ENCODE measurements at regions not wholly inside any gene's neighbourhood (a gene's known extent, or its start where the extent isn't known, plus 50 kb on each side); places are given as distances from the start of the nearest gene placed in this dataset.
"Not testable (repeated sequence)": the region's sequence is repeated elsewhere in the genome, so short reads cannot be mapped to it uniquely, and the experiment has no call there.

DNA sequence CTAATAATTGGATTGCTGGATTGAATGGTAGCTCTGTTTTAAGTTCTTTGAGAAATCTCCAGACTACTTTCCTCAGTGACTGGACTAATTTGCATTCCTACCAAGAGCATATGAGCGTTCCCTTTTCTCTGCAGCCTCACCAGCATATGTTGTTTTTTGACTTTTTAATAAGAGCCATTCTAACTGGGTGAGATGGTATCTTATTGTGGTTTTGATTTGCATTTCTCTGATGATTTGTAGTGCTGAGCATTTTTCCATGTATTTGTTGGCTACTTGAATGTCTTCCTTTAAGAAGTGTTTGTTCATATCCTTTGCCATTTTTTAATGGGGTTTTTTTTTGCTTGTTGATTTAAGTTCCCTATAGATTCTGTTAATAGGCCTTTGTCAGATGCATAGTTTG lies 94.7 kb upstream of the AHI1 start:
- ATAC-seq (replicated peaks), result no peak
- H3K4me3 Mint-ChIP-seq, result no peak overlapping the region
- no peaks in the 10 kb centered on the region for H3K9me3 Mint-ChIP-seq
- H3K4me1 Mint-ChIP-seq, result no peaks in the 10 kb centered on the region
- no peaks in the 10 kb centered on the region for H3K27me3 Mint-ChIP-seq
- no peak overlapping the region for H3K27ac Mint-ChIP-seq
- H3K36me3 Mint-ChIP-seq (ENCODE audit: low read depth), result no peaks in the 10 kb centered on the region

DNA sequence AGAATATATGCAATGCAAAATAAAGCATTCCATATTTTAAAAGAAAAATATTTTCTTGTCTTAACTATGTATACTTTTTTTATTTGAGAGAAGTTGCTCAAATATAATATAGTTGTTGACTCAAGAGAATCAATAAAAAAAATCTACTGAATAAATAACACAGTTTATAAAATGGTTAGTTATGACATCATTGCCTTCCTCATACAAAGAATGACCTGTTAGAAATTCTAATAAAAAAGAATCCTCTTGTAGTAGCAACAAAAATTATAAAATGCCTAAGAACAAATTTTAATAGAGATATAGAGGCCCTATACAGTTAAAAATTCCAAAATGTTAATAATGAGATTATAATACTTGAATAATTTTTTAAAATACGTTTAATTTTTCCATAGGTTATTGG lies 96.5 kb upstream of the AHI1 start:
- ATAC-seq (replicated peaks), result no peak
- H3K27me3 Mint-ChIP-seq, result peaks cover 5% of the 10 kb centered on the region
- no peak overlapping the region for H3K4me3 Mint-ChIP-seq
- H3K9me3 Mint-ChIP-seq, result peaks cover 3% of the 10 kb centered on the region
- H3K27ac Mint-ChIP-seq, result no peak overlapping the region
- H3K4me1 Mint-ChIP-seq, result no peaks in the 10 kb centered on the region
- no peaks in the 10 kb centered on the region for H3K36me3 Mint-ChIP-seq (ENCODE audit: low read depth)

DNA sequence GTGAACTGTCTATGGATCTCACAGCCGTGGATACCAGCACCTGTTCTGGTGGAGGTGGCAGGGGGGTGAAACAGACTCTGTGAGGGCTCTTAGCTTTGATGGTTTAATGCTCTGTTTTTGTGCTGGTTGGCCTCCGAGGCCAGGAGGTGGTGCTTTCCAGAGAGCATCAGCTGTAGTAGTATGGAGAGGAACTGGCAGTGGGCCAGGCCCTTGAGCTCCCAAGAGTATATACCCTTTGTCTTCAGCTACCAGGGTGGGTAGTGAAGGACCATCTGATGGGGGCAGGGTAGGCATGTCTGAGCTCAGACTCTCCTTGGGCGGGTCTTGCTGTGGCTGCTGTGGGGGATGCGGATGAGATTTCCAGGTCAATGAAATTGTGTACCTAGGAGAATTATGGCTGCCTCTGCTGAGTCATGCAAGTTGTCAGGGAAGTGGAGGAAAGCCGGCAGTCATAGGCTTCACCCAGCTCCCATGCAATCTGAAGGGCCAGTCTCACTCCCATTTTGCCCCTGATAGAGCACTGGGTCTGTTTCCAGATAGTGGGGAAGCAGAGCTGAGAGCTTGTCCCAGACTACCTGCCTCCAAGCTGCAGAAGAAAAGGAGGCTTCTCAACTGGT lies 102.7 kb upstream of the AHI1 start:
- no peak for ATAC-seq (replicated peaks)
- Mint-ChIP-seq H3K27ac (no peak overlapping the region), H3K27me3 (peaks cover 5% of the 10 kb centered on the region), H3K9me3 (peaks cover 3% of the 10 kb centered on the region), H3K36me3 (ENCODE audit: low read depth) (no peaks in the 10 kb centered on the region), H3K4me1 (no peaks in the 10 kb centered on the region), H3K4me3 (no peak overlapping the region)

DNA sequence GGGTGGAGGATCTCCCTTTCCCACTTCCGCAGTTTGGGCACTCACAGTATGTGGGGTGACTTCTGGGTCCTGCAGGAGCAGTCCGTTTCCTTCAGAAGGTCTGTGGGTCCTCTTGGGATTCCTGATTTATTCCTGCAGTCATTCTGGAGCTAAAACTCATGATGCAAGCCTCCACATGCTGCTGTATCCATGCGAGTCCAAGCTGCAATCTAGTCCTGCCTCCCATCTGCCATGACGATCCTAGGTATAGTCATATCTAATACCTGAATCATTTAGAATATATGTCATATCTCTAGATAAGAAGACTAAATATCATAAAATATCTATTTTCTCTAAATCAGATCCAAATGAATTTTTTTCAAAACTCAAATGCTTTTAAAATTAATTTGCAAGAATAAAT lies 103.4 kb upstream of the AHI1 start:
- H3K36me3 Mint-ChIP-seq (ENCODE audit: low read depth), result no peaks in the 10 kb centered on the region
- H3K27me3 Mint-ChIP-seq, result peaks cover 5% of the 10 kb centered on the region
- H3K27ac Mint-ChIP-seq, result no peak overlapping the region
- H3K9me3 Mint-ChIP-seq, result peaks cover 3% of the 10 kb centered on the region
- ATAC-seq (replicated peaks), result no peak
- H3K4me3 Mint-ChIP-seq, result no peak overlapping the region
- H3K4me1 Mint-ChIP-seq, result no peaks in the 10 kb centered on the region

DNA sequence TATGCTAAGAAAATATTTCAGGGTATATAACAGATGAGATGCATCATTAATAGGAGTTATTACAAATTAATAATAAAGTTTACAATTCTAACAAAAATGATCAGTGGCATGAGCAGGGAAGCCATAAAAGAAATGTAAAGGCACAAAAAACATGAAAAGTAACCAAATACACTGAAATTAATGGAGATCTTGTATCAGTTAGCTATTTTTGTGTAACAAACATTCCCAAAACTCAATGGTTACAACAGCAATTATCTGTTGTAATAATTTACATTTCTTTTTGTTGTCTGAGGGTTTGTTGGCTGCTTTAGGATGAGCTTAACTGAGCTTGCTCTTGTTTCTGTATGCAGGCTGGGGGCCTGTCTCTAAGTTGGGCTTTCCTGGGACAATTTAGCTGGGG lies 104.3 kb upstream of the AHI1 start:
- Mint-ChIP-seq H3K4me3 (no peak overlapping the region), H3K36me3 (ENCODE audit: low read depth) (no peaks in the 10 kb centered on the region), H3K27me3 (peaks cover 5% of the 10 kb centered on the region), H3K4me1 (no peaks in the 10 kb centered on the region), H3K27ac (no peak overlapping the region), H3K9me3 (peaks cover 3% of the 10 kb centered on the region)
- ATAC-seq (replicated peaks), result no peak

DNA sequence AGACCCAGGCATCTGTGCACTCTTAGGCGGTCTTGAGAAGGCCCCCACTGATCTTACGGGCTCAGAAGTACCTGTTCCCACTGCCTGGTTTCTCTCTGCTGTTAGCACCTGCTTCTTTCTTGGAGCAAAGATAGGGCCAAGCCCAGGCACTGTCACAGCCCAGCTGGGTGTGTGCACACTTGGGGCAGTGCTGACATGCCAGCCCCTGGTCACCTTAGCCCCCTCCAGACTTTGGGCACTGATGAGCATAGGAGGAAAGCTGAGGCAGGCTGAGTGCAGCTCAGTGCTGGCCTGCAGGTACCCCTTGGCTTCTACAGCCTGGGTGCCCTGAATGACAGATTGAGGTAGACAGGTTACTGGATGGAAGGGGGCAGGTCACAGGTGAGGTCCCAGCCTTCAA lies 105.7 kb upstream of the AHI1 start:
- no peaks in the 10 kb centered on the region for H3K9me3 Mint-ChIP-seq
- peak overlapping the region; percentile 18 for H3K27ac Mint-ChIP-seq
- H3K36me3 Mint-ChIP-seq (ENCODE audit: low read depth), result no peaks in the 10 kb centered on the region
- H3K4me3 Mint-ChIP-seq, result no peak overlapping the region
- ATAC-seq (replicated peaks), result no peak
- no peaks in the 10 kb centered on the region for H3K27me3 Mint-ChIP-seq
- no peaks in the 10 kb centered on the region for H3K4me1 Mint-ChIP-seq

DNA sequence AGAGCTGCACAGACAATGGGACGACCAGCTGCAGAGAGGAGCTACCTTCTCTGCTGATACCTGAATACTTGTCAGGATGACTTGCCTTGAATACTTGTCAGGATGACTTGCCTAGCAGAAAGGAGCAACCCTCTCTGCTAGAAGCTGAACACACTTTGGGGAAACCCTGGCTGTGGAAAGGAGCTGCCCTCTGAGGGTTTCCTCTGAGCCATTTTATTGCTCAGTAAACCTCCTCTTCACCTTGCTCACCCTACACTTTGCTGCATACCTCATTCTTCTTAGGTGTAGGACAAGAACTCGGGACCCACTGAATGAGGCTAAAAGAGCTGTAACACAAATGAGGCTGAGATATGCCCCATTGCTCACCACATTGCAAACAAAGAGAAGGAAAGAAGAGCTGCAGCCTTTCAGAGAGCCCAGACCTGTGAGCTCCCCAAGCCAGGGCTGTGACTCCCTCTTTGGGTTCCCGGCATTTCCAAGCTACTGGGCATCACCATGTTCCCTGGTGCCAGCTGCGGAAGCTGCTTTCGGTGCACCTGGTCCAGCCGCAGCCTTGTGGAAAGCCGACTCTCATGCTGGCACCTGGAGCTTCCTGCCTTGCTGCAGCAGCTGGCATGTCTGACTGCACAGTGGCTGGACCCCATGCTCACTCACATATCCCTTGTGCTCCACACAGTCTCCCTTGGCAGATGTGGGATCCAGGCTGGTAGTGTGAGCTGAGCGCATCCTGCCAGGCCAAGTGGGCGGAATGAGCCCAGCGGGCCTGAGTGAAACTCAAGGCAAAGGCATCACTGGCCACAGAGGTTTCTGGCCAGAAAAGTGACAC lies 106.7 kb upstream of the AHI1 start:
- Mint-ChIP-seq H3K4me3 (no peak overlapping the region), H3K27ac (peak overlapping the region; percentile 18), H3K4me1 (no peaks in the 10 kb centered on the region), H3K27me3 (no peaks in the 10 kb centered on the region), H3K36me3 (ENCODE audit: low read depth) (no peaks in the 10 kb centered on the region), H3K9me3 (no peaks in the 10 kb centered on the region)
- ATAC-seq (replicated peaks), result no peak

DNA sequence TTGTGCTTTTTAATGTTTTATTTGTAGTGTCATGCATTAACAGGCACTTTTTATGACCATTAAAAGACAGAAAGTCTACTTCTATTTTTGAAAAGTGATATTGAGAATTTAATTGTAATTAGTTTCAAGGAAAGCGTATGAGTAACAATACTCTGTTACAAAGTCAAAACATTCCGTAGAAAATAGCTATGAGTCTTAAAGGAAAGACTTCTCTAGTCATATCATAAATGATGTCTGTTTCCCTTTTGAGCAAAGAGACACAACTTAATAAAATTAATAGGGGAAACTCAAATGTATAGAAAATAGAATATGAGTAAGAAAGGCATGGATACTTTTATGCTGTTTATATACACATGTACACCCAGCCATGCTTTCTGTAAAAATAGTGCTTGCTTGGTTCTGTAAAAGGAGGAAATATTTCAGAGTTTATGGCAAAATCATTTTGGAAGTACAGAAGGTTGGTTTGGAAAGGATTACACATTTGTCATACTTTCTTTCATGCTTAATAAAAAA lies 107.8 kb upstream of the AHI1 start:
- no peaks in the 10 kb centered on the region for H3K4me1 Mint-ChIP-seq
- no peaks in the 10 kb centered on the region for H3K27me3 Mint-ChIP-seq
- peak; percentile 35 for ATAC-seq (replicated peaks)
- H3K27ac Mint-ChIP-seq, result no peak overlapping the region
- no peak overlapping the region for H3K4me3 Mint-ChIP-seq
- no peaks in the 10 kb centered on the region for H3K36me3 Mint-ChIP-seq (ENCODE audit: low read depth)
- H3K9me3 Mint-ChIP-seq, result no peaks in the 10 kb centered on the region

DNA sequence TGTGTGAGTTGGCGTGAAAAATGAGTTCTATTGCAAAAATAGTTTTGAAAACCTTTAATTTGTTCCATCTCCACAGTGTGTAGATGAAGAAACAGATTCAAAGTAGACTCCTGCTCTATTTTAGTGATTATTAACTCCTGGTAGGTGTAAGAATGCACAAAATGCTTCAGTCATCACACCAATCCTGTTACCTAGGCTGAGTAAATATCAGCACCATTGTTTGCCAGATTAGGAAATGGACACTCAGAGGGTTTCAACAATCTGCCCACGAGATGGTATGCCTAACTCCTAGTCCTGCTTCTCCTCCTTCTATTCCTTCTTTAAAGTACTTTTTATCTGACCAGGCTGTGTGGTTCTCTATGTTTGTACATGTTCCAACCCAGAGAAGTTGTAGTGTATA lies 108.9 kb upstream of the AHI1 start:
- H3K27ac Mint-ChIP-seq, result no peak overlapping the region
- no peaks in the 10 kb centered on the region for H3K9me3 Mint-ChIP-seq
- no peak overlapping the region for H3K4me3 Mint-ChIP-seq
- no peaks in the 10 kb centered on the region for H3K36me3 Mint-ChIP-seq (ENCODE audit: low read depth)
- H3K27me3 Mint-ChIP-seq, result no peaks in the 10 kb centered on the region
- no peak for ATAC-seq (replicated peaks)
- H3K4me1 Mint-ChIP-seq, result no peaks in the 10 kb centered on the region

DNA sequence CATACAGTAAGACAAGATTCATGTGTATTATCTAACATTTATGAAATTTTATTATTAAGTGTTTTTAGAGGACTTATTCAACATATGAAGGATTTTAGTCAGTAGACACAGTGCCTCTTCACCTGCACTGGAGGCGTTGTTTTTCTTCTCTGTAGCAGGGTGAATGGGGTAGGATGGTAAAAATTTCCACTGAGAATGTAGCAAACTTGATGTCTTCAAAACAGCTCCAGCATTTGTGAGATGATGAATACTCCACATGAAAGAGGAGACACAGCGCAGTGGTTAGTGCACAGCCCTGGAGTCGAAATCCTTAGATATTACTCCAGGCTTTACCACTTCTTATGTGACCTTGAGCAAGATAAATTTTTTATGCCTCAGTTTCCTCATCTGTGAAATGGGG lies 110.5 kb upstream of the AHI1 start:
- Mint-ChIP-seq H3K4me3 (no peak overlapping the region), H3K4me1 (no peaks in the 10 kb centered on the region), H3K36me3 (ENCODE audit: low read depth) (no peaks in the 10 kb centered on the region), H3K27me3 (peaks cover 3% of the 10 kb centered on the region), H3K27ac (no peak overlapping the region), H3K9me3 (no peaks in the 10 kb centered on the region)
- ATAC-seq (replicated peaks), result no peak

DNA sequence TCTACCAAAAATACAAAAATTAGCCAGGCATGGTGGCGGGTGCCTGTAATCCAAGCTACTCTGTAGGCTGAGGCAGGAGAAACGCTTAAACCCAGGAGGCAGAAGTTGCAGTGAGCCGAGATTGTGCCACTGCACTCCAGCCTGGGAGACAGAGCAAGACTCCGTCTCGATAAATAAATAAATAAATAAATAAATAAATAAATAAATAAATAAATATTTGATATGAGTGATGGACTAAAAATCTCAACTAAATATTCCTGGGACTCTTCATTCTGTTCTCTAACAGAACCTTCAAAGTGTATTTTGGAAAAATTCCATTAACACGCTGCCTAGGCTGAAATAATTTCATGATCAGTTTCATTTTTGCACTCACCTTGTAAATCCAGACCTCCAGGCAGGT lies 112.7 kb upstream of the AHI1 start:
- H3K27ac Mint-ChIP-seq; H3K4me3 Mint-ChIP-seq; H3K9me3 Mint-ChIP-seq; ATAC-seq (replicated peaks); H3K4me1 Mint-ChIP-seq; H3K36me3 Mint-ChIP-seq (ENCODE audit: low read depth); H3K27me3 Mint-ChIP-seq: not testable (repeated sequence)

DNA sequence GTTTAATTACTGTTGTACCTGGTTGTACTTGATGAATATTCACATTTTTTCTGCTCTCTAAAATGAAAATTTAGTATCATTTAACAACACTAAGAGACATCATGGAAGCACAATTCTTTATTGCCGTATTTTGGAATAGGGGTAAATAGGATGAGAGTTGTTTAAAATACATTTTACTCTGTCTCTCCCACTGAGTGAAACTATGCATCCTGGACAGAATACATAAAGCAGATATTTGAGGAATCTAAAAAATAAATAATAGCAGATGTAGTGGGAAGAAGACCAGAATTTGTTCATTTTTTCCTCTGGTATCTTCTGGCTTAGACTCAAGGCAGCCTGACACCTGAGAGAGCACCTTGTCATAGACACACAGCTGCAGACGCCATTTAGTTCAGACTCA lies 119.1 kb upstream of the AHI1 start:
- ATAC-seq (replicated peaks), result no peak
- H3K27ac Mint-ChIP-seq, result no peak overlapping the region
- no peaks in the 10 kb centered on the region for H3K9me3 Mint-ChIP-seq
- peaks cover 18% of the 10 kb centered on the region for H3K27me3 Mint-ChIP-seq
- no peaks in the 10 kb centered on the region for H3K4me1 Mint-ChIP-seq
- no peaks in the 10 kb centered on the region for H3K36me3 Mint-ChIP-seq (ENCODE audit: low read depth)
- H3K4me3 Mint-ChIP-seq, result no peak overlapping the region

DNA sequence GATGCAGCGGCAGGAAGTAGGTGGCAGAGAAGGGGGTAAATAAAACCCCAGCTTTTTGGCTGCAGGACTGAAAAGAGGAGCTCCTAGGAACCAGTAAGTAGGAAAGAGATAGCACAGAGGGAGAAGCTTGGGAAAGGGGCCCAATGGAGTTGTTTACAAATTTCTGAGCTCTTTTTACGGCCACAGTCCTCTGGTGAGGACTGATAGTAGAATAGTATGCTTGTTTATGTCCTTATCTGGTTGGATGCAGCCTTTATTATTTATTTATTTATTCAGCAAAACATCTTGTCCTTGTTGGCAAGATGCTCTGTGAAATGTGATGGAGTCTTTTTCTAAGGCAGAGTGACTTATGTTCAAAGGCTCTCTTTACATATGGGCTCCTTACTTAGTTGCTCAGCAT lies 119.7 kb upstream of the AHI1 start:
- H3K9me3 Mint-ChIP-seq, result no peaks in the 10 kb centered on the region
- ATAC-seq (replicated peaks), result no peak
- no peak overlapping the region for H3K4me3 Mint-ChIP-seq
- H3K27me3 Mint-ChIP-seq, result peaks cover 15% of the 10 kb centered on the region
- no peaks in the 10 kb centered on the region for H3K36me3 Mint-ChIP-seq (ENCODE audit: low read depth)
- H3K27ac Mint-ChIP-seq, result no peak overlapping the region
- H3K4me1 Mint-ChIP-seq, result no peaks in the 10 kb centered on the region

DNA sequence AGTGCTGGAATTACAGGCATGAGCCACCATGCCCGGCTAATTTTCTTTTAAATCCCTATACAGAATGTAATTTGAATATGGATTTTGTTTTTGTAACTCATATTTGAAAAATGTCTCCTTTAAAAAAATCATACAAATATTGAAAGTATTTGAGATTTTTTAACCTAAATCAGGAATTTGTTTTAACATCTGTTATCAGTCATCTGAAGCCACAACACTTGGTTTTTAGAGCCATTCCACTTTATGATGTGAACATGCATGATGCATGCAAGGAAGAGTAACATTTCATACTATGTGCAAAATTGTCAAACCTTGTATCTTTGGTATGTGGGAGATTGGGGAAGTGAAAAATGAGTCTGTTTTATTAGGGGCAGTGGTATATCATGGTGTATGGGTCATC lies 124.5 kb upstream of the AHI1 start:
- Mint-ChIP-seq H3K4me3 (no peak overlapping the region), H3K27me3 (peaks cover 7% of the 10 kb centered on the region), H3K4me1 (peaks cover 5% of the 10 kb centered on the region), H3K9me3 (no peaks in the 10 kb centered on the region), H3K36me3 (ENCODE audit: low read depth) (no peaks in the 10 kb centered on the region), H3K27ac (no peak overlapping the region)
- no peak for ATAC-seq (replicated peaks)

DNA sequence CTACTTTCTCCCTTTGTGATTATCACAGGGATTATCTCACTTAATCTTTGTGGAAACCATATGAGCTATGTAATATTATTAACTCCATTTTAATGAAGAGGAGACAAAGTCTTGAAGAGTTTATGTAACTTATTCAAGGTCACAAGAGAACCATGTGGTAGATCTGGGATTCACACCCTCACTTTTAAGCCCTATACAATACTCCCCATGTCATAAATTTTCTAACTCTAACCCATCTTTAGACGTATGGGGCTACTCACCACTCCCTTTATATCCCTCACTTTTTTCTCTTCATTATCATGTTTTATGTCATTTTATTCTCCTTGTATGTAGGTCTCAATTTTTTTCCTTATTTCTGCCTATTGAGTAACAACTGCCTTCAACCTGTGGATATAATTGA lies 126.4 kb upstream of the AHI1 start:
- Mint-ChIP-seq H3K9me3 (no peaks in the 10 kb centered on the region), H3K4me1 (peaks cover 5% of the 10 kb centered on the region), H3K36me3 (ENCODE audit: low read depth) (no peaks in the 10 kb centered on the region), H3K4me3 (peak overlapping the region; percentile 20), H3K27ac (peak overlapping the region; percentile 68), H3K27me3 (peaks cover 6% of the 10 kb centered on the region)
- no peak for ATAC-seq (replicated peaks)
